ENCODE measurements at regions not wholly inside any gene's neighbourhood (a gene's known extent, or its start where the extent isn't known, plus 50 kb on each side); places are given as distances from the start of the nearest gene placed in this dataset.

GRCh38 chr12:71333418-71333817 lies 106.2 kb upstream of the LGR5 start:
- Histone ChIP-seq H3K4me1 (ENCODE audit: insufficient read depth, low read length) (no peaks in the 10 kb centered on the region), H3K27me3 (ENCODE audit: control insufficient read depth in 1 of 2, insufficient read depth in 2 of 2, low read length in 2 of 2) (no peaks in the 10 kb centered on the region; a peak in 1 of 5 replicates), H3K36me3 (replicated peaks in 1 of 2; ENCODE audit: control insufficient read depth in 1 of 2, insufficient read depth in 2 of 2, low read length in 2 of 2) (no peaks in the 10 kb centered on the region), H3K79me2 (ENCODE audit: insufficient read depth, low read length) (no peaks in the 10 kb centered on the region), H3K9ac (ENCODE audit: insufficient read depth, low read depth, low read length) (no peak overlapping the region), H3K27ac (ENCODE audit: extremely low read length, insufficient read depth, low read length) (no peak overlapping the region), H2AFZ (ENCODE audit: low read length) (no peak overlapping the region), H3K4me2 (ENCODE audit: low read depth, low read length) (no peak overlapping the region), H3K4me3 (replicated peaks in 1 of 3; ENCODE audit: insufficient read depth in 1 of 3, low read depth in 2 of 3, low read length in 3 of 3) (no peak overlapping the region), H4K20me1 (ENCODE audit: insufficient read depth, low read length) (no peaks in the 10 kb centered on the region), H3K9me3 (ENCODE audit: low read length) (no peaks in the 10 kb centered on the region)
- DNase-seq (ENCODE audit: low spot score), result no peak
- intact Hi-C loops (cut with micrococcal nuclease; ENCODE audit: unreplicated experiment), result no loop called here
- TF ChIP-seq ZNF510 (CRISPR knock-in tag; IDR thresholded peaks at IDR 0.05; ENCODE audit: low read depth), result no peak
- no peak for TF ChIP-seq ZNF597 (CRISPR knock-in tag; IDR thresholded peaks at IDR 0.05)
- TF ChIP-seq ZC3H4 (CRISPR knock-in tag; IDR thresholded peaks at IDR 0.05; ENCODE audit: borderline replicate concordance), result no peak
- TF ChIP-seq TCF12 (IDR thresholded peaks at IDR 0.05), result no peak
- TF ChIP-seq TCF12 (CRISPR knock-in tag; IDR thresholded peaks at IDR 0.05), result no peak
- TF ChIP-seq KLF13 (CRISPR knock-in tag; IDR thresholded peaks at IDR 0.05), result no peak
- no peak for TF ChIP-seq ZMYM3 (CRISPR knock-in tag; IDR thresholded peaks at IDR 0.05)
- no peak for TF ChIP-seq ZNF24 (IDR thresholded peaks at IDR 0.05)
- no peak for TF ChIP-seq RBM22 (optimal IDR thresholded peaks at IDR 0.05; ENCODE audit: low read length)
- CTCF ChIA-PET (ENCODE audit: low intra/inter-chr PET ratio, low total read pairs), result no interaction called here
- ATAC-seq, result no peak
- in situ Hi-C loops (cut with HindIII; ENCODE audit: extremely low pct_ligation_motif_present, low pct_unique_long_range_greater_than_20kb), result no loop called here
- POLR2A ChIA-PET, result no interaction called here
- FAIRE-seq, result no peak
- no TSS peak for BruUV-seq (replicated peaks)
- 5% methylated on average over 1 of the region's 1 CpG for WGBS (ENCODE audit: low lambda C conversion rate)

GRCh38 chr12:71329956-71330355 lies 109.6 kb upstream of the LGR5 start:
- H3K4me3 ChIP-seq (replicated peaks in 1 of 3; ENCODE audit: insufficient read depth in 1 of 3, low read depth in 2 of 3, low read length in 3 of 3), result no peak overlapping the region
- FAIRE-seq (no peak), DNase-seq (ENCODE audit: low spot score) (no peak), ATAC-seq (no peak)
- no peaks in the 10 kb centered on the region for H3K9me3 ChIP-seq (ENCODE audit: low read length)
- no peaks in the 10 kb centered on the region for H3K4me1 ChIP-seq (ENCODE audit: insufficient read depth, low read length)
- no peak overlapping the region for H2AFZ ChIP-seq (ENCODE audit: low read length)
- no peaks in the 10 kb centered on the region for H3K79me2 ChIP-seq (ENCODE audit: insufficient read depth, low read length)
- 2% methylated on average over 2 of the region's 2 CpGs for WGBS (ENCODE audit: low lambda C conversion rate)
- H3K9ac ChIP-seq (ENCODE audit: insufficient read depth, low read depth, low read length), result no peak overlapping the region
- POLR2A ChIA-PET, result no interaction called here
- CTCF ChIA-PET (ENCODE audit: low intra/inter-chr PET ratio, low total read pairs), result no interaction called here
- intact Hi-C loops (cut with micrococcal nuclease; ENCODE audit: unreplicated experiment), result no loop called here
- no peaks in the 10 kb centered on the region for H3K36me3 ChIP-seq (replicated peaks in 1 of 2; ENCODE audit: control insufficient read depth in 1 of 2, insufficient read depth in 2 of 2, low read length in 2 of 2)
- no peaks in the 10 kb centered on the region; a peak in 1 of 5 replicates for H3K27me3 ChIP-seq (ENCODE audit: control insufficient read depth in 1 of 2, insufficient read depth in 2 of 2, low read length in 2 of 2)
- H4K20me1 ChIP-seq (ENCODE audit: insufficient read depth, low read length), result no peaks in the 10 kb centered on the region
- H3K27ac ChIP-seq (ENCODE audit: extremely low read length, insufficient read depth, low read length), result no peak overlapping the region
- in situ Hi-C loops (cut with HindIII; ENCODE audit: extremely low pct_ligation_motif_present, low pct_unique_long_range_greater_than_20kb), result no loop called here
- H3K4me2 ChIP-seq (ENCODE audit: low read depth, low read length), result peak overlapping the region; percentile 9; the same call in 1 of the 2 replicates
- BruUV-seq (replicated peaks), result no TSS peak
- no peak for TF ChIP-seq ZNF772 (CRISPR knock-in tag; IDR thresholded peaks at IDR 0.05)
- no peak for TF ChIP-seq CREB3 (CRISPR knock-in tag; IDR thresholded peaks at IDR 0.05)
- no peak for TF ChIP-seq SRY (CRISPR knock-in tag; IDR thresholded peaks at IDR 0.05)
- TF ChIP-seq KLF9 (CRISPR knock-in tag; IDR thresholded peaks at IDR 0.05; ENCODE audit: low read depth), result no peak
- TF ChIP-seq SRSF4 (IDR thresholded peaks at IDR 0.05; ENCODE audit: low read depth, low read length, poor library complexity, severe bottlenecking), result no peak
- TF ChIP-seq SKI (IDR thresholded peaks at IDR 0.05; ENCODE audit: partially characterized antibody), result no peak
- TF ChIP-seq CHD2 (IDR thresholded peaks at IDR 0.05; ENCODE audit: low read depth, low read length), result no peak
- no peak for TF ChIP-seq ZBTB44 (CRISPR knock-in tag; IDR thresholded peaks at IDR 0.05)
- no peak for TF ChIP-seq PCBP1 (IDR thresholded peaks at IDR 0.05; ENCODE audit: borderline replicate concordance, low read depth, low read length)
- TF ChIP-seq ZNF326 (CRISPR knock-in tag; IDR thresholded peaks at IDR 0.05; ENCODE audit: borderline replicate concordance), result no peak
